T-cell (primary cell): ENCODE measurements at regions not wholly inside any gene's neighbourhood (a gene's known extent, or its start where the extent isn't known, plus 50 kb on each side); places are given as distances from the start of the nearest gene placed in this dataset.

Experiments
- ATAC-seq, 4 experiments: fragments of 200-7000 bp in 3 of 4; fragments of 150-1000 bp in 1 of 4; cut with Tn5 transposase; replicated peaks in 1 of 4; 1 replicate in 3 of 4; 2 replicates in 1 of 4; pipeline ENCODE4 v1.10.0; 2021; ENCODE audit warnings: moderate library complexity in 3 of 4, mild to moderate bottlenecking in 2 of 4, moderate number of reproducible peaks in 1 of 4
- CTCF ChIA-PET, 2 donors: fragments of 300-600 bp; sonication (Branson Sonifier 250); formaldehyde crosslinking; loops; one replicate each; lab custom pipeline; 2022; ENCODE audit warnings: antibody characterized with exemption in 2 of 2; lab: Charles Lee
- POLR2A ChIA-PET, 2 donors: fragments of 300-600 bp; sonication (Branson Sonifier 250); formaldehyde crosslinking; loops; one replicate each; lab custom pipeline; 2022; ENCODE audit warnings: antibody characterized with exemption in 2 of 2; lab: Charles Lee
- DNase-seq, 35 experiments: peaks; one replicate each; pipeline versions ENCODE4 v3.0.0 to v3.0.0-alpha.2; 2013 to 2023
- H3K27ac ChIP-seq: one replicate; pipeline ENCODE4 v1.5.1; 2013; ENCODE audit warnings: low read length
- H3K27me3 ChIP-seq, 2 experiments: replicated peaks in 1 of 2; 1 replicate in 1 of 2; 2 replicates in 1 of 2; pipeline versions ENCODE4 v1.6.1 to v1.7.0; 2013; ENCODE audit warnings: low read length in 1 of 2, mixed read lengths in 1 of 2; ENCODE audit not compliant: control insufficient read depth in 2 of 2, insufficient read depth in 2 of 2; ENCODE audit errors: extremely low read depth in 1 of 2
- H3K36me3 ChIP-seq, 2 donors: 1 replicate in 1 of 2; 2 replicates in 1 of 2; pipeline versions ENCODE4 v1.6.1 to v1.7.0; 2013; ENCODE audit warnings: low read length in 1 of 2; ENCODE audit not compliant: control insufficient read depth in 2 of 2, insufficient read depth in 1 of 2; ENCODE audit errors: extremely low read depth in 1 of 2
- H3K4me1 ChIP-seq, 2 experiments: 1 replicate in 1 of 2; 2 replicates in 1 of 2; pipeline versions ENCODE4 v1.6.1 to v1.7.0; 2013; ENCODE audit warnings: low read length in 2 of 2, mixed read lengths in 1 of 2; ENCODE audit not compliant: insufficient read depth in 2 of 2, control insufficient read depth in 1 of 2; ENCODE audit errors: extremely low read depth in 1 of 2
- H3K4me3 ChIP-seq, 2 donors: 1 replicate in 1 of 2; 2 replicates in 1 of 2; pipeline versions ENCODE4 v1.5.1 to v1.7.0; 2013; ENCODE audit warnings: mild to moderate bottlenecking in 2 of 2, low read length in 1 of 2, moderate library complexity in 1 of 2; ENCODE audit not compliant: control insufficient read depth in 1 of 2; ENCODE audit errors: extremely low read depth in 1 of 2
- H3K9me3 ChIP-seq: 2 replicates; pipeline ENCODE4 v1.7.0; 2013
- H3K27ac Mint-ChIP-seq, 2 donors: one replicate each; pipeline ENCODE4 v1.8.0; 2020 to 2021; ENCODE audit warnings: mild to moderate bottlenecking in 2 of 2, mixed read lengths in 2 of 2
- H3K27me3 Mint-ChIP-seq, 2 donors: one replicate each; pipeline ENCODE4 v1.8.0; 2021 to 2022; ENCODE audit warnings: mixed read lengths in 2 of 2
- H3K36me3 Mint-ChIP-seq: one replicate; pipeline ENCODE4 v1.8.0; 2021; ENCODE audit warnings: mixed read lengths
- H3K4me1 Mint-ChIP-seq, 3 donors: one replicate each; pipeline ENCODE4 v1.8.0; 2020 to 2022; ENCODE audit warnings: mixed read lengths in 3 of 3, mild to moderate bottlenecking in 1 of 3
- H3K4me3 Mint-ChIP-seq, 3 donors: one replicate each; pipeline ENCODE4 v1.8.0; 2020 to 2022; ENCODE audit warnings: mild to moderate bottlenecking in 3 of 3, mixed read lengths in 3 of 3, moderate library complexity in 3 of 3
- H3K9me3 Mint-ChIP-seq, 3 donors: one replicate each; pipeline ENCODE4 v1.8.0; 2020 to 2022; ENCODE audit warnings: mixed read lengths in 3 of 3
- WGBS: methylation state at CpG from one replicate; pipeline ENCODE4 v1.1.5; 2013; ENCODE audit warnings: missing lambda C conversion rate; ENCODE audit not compliant: insufficient coverage; 5-methylcytosine and 5-hydroxymethylcytosine counted together

GRCh38 chr6:14966096-14966905 is 279.6 kb upstream of the JARID2 start:
- H3K9me3 Mint-ChIP-seq = peaks cover 4 to 6% (median 5%) of the 10 kb centered on the region in 3 donors
- CTCF ChIA-PET = interaction anchor here in 1 of 2 donors (0.6 to 0.7 kb wide), 2 partner anchors 17 to 146 kb away, joined by 3 to 6 read pairs; no protein-coding TSS in a partner anchor
- H3K27me3 Mint-ChIP-seq = no peaks in the 10 kb centered on the region

GRCh38 chr6:14966906-14967711 is 278.8 kb upstream of the JARID2 start:
- no peak overlapping the region for H3K4me3 ChIP-seq
- H3K4me1 ChIP-seq = no peaks in the 10 kb centered on the region
- ChIA-PET POLR2A (interaction anchor here (0.6 to 0.7 kb wide), 3 partner anchors 68 to 545 kb away, joined by 3 read pairs; no protein-coding TSS in a partner anchor), CTCF (interaction anchor here in 1 of 2 donors (0.6 to 0.7 kb wide), 3 partner anchors 18 to 444 kb away, joined by 3 to 6 read pairs (median 3); no protein-coding TSS in a partner anchor)
- H3K9me3 ChIP-seq = no peaks in the 10 kb centered on the region
- H3K27ac ChIP-seq = no peak overlapping the region
- DNase-seq (no peak), ATAC-seq (no peak)
- no peaks in the 10 kb centered on the region for H3K4me1 Mint-ChIP-seq
- no peak overlapping the region for H3K27ac Mint-ChIP-seq
- no peaks in the 10 kb centered on the region for H3K27me3 ChIP-seq
- H3K27me3 Mint-ChIP-seq = no peaks in the 10 kb centered on the region
- no peaks in the 10 kb centered on the region for H3K36me3 Mint-ChIP-seq
- H3K36me3 ChIP-seq = no peaks in the 10 kb centered on the region
- WGBS = 88% methylated on average over 2 of the region's 5 CpGs
- H3K4me3 Mint-ChIP-seq = no peak overlapping the region
- peaks cover 4 to 6% (median 5%) of the 10 kb centered on the region in 3 donors for H3K9me3 Mint-ChIP-seq

More at GRCh38 chr6:14966096-14966905, 279.6 kb upstream of the JARID2 start:
- no peaks in the 10 kb centered on the region for H3K9me3 ChIP-seq
- no peaks in the 10 kb centered on the region for H3K36me3 ChIP-seq
- H3K27ac ChIP-seq = no peak overlapping the region
- no peaks in the 10 kb centered on the region for H3K27me3 ChIP-seq
- ATAC-seq = no peak
- WGBS = 87% methylated on average over 5 of the region's 8 CpGs
- POLR2A ChIA-PET = interaction anchor here (0.6 to 0.7 kb wide), 2 partner anchors 111 to 546 kb away, joined by 3 read pairs; no protein-coding TSS in a partner anchor
- H3K4me1 ChIP-seq = no peaks in the 10 kb centered on the region
- no peak overlapping the region for H3K4me3 Mint-ChIP-seq
- H3K4me3 ChIP-seq = no peak overlapping the region
- DNase-seq = no peak
- no peaks in the 10 kb centered on the region for H3K36me3 Mint-ChIP-seq
- no peak overlapping the region for H3K27ac Mint-ChIP-seq
- H3K4me1 Mint-ChIP-seq = no peaks in the 10 kb centered on the region

GRCh38 chr6:14968056-14968637 is 277.7 kb upstream of the JARID2 start:
- Histone ChIP-seq H3K4me3 (no peak overlapping the region), H3K9me3 (no peaks in the 10 kb centered on the region), H3K4me1 (no peaks in the 10 kb centered on the region), H3K27me3 (no peaks in the 10 kb centered on the region), H3K36me3 (no peaks in the 10 kb centered on the region), H3K27ac (no peak overlapping the region)
- DNase-seq = no peak
- H3K9me3 Mint-ChIP-seq = peaks cover 4 to 6% (median 5%) of the 10 kb centered on the region in 3 donors
- POLR2A ChIA-PET = no interaction called here
- no peak for ATAC-seq
- H3K4me3 Mint-ChIP-seq = no peak overlapping the region
- no peaks in the 10 kb centered on the region for H3K27me3 Mint-ChIP-seq
- no peak overlapping the region for H3K27ac Mint-ChIP-seq
- WGBS = 94% methylated on average over 2 of the region's 2 CpGs
- no peaks in the 10 kb centered on the region for H3K4me1 Mint-ChIP-seq
- H3K36me3 Mint-ChIP-seq = no peaks in the 10 kb centered on the region
- CTCF ChIA-PET = no interaction called here

- POLR2A ChIA-PET = no interaction called here
- no peaks in the 10 kb centered on the region for H3K36me3 Mint-ChIP-seq
- ATAC-seq (no peak), DNase-seq (no peak)
- no peaks in the 10 kb centered on the region for H3K27me3 Mint-ChIP-seq
- H3K9me3 ChIP-seq = no peaks in the 10 kb centered on the region
- CTCF ChIA-PET = interaction anchor here in 1 of 2 donors (0.6 kb wide), 1 partner anchor 196 kb away, joined by 7 read pairs; no protein-coding TSS in a partner anchor
- no peaks in the 10 kb centered on the region for H3K4me1 ChIP-seq
- peaks cover 4 to 6% (median 5%) of the 10 kb centered on the region in 3 donors for H3K9me3 Mint-ChIP-seq
- no peaks in the 10 kb centered on the region for H3K4me1 Mint-ChIP-seq
- H3K36me3 ChIP-seq = no peaks in the 10 kb centered on the region
- no peak overlapping the region for H3K27ac Mint-ChIP-seq
- no peak overlapping the region for H3K4me3 ChIP-seq
- no peak overlapping the region for H3K27ac ChIP-seq
- no peaks in the 10 kb centered on the region for H3K27me3 ChIP-seq
- H3K4me3 Mint-ChIP-seq = no peak overlapping the region
Observed at GRCh38 chr6:14969126-14969525, 276.7 kb upstream of the JARID2 start.

DNA sequence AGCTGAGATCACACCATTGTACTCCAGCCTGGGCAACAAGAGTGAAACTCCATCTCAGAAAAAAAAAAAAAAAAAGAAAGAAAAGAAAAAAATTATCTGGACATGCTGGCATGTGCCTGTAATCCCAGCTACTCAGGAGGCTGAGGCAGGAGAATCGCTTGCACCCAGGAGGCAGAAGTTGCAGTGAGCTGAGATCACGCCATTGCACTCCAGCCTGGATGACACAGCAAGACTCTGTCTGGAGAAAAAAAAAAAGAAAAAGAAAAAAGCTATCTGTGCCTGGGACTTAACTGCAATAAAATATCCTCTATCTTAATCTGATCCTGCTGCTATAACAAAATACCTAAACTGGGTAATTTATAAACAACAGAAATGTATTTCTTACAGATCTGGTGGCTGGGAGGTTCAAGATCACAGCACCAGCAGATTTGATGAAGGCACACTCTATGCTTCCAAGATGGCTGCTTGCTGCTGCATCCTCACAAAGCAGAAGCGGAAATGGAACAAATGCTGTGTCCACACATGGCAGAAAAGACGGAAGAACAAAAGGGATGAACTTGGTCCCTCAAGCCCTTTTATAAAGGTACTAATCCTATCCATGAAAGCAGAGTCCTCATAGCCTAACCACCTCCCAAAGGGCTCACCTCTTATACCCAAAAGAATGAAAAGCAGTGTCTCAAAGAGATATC is 273.3 kb upstream of the JARID2 start:
- no peaks in the 10 kb centered on the region for H3K9me3 ChIP-seq
- DNase-seq (no peak), ATAC-seq (no peak)
- Mint-ChIP-seq H3K36me3 (no peaks in the 10 kb centered on the region), H3K27ac (no peak overlapping the region), H3K4me3 (no peak overlapping the region), H3K27me3 (no peaks in the 10 kb centered on the region), H3K9me3 (peaks cover 4 to 6% (median 5%) of the 10 kb centered on the region in 3 donors), H3K4me1 (peaks cover 0 to 2% (median 0%) of the 10 kb centered on the region in 3 donors)
- WGBS = 100% methylated on average over 2 of the region's 4 CpGs
- POLR2A ChIA-PET = interaction anchor here (0.6 to 0.7 kb wide), 2 partner anchors 454 to 1877 kb away, joined by 4 read pairs; no protein-coding TSS in a partner anchor
- H3K27me3 ChIP-seq = no peaks in the 10 kb centered on the region
- no peaks in the 10 kb centered on the region for H3K4me1 ChIP-seq
- H3K27ac ChIP-seq = no peak overlapping the region
- CTCF ChIA-PET = interaction anchor here (0.7 kb wide), 3 partner anchors 42 to 594 kb away, joined by 4 to 6 read pairs (median 5); no protein-coding TSS in a partner anchor
- H3K4me3 ChIP-seq = no peak overlapping the region
- H3K36me3 ChIP-seq = no peaks in the 10 kb centered on the region
